C4-2B (cell line): ENCODE measurements at regions not wholly inside any gene's neighbourhood (a gene's known extent, or its start where the extent isn't known, plus 50 kb on each side); places are given as distances from the start of the nearest gene placed in this dataset.

Experiments
- ZFX ChIP-seq: fragments of 450-650 bp; IDR thresholded peaks from 2 replicates; pipeline ENCODE4 v1.6.1; 2017
- TF ChIP-seq, protein P1 (sequence below): fragments of 450-650 bp; conservative IDR thresholded peaks from 2 replicates; pipeline ENCODE4 v1.5.1; 2017; ENCODE audit warnings: mild to moderate bottlenecking

DNA sequence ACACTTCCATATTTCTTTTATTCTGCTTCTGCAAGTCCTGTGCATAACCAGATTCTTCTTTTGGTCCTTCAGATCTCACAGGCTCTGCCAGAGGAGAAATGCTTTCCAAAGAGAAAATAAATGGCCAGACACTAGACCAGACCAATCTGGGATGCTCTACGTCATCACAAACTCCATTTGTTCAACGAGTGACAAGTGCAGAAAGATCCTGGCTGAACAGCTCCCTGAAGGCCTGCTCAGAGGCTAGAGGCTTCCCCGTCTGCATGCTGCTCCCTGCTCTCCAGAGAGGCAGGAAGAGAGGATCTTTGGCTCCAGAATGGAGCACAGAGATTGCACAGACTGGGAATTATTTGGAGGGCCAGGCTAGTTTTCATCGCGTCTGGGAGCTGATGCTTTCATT is 232.7 kb downstream of the MAF start:
- TF ChIP-seq, protein P1, sequence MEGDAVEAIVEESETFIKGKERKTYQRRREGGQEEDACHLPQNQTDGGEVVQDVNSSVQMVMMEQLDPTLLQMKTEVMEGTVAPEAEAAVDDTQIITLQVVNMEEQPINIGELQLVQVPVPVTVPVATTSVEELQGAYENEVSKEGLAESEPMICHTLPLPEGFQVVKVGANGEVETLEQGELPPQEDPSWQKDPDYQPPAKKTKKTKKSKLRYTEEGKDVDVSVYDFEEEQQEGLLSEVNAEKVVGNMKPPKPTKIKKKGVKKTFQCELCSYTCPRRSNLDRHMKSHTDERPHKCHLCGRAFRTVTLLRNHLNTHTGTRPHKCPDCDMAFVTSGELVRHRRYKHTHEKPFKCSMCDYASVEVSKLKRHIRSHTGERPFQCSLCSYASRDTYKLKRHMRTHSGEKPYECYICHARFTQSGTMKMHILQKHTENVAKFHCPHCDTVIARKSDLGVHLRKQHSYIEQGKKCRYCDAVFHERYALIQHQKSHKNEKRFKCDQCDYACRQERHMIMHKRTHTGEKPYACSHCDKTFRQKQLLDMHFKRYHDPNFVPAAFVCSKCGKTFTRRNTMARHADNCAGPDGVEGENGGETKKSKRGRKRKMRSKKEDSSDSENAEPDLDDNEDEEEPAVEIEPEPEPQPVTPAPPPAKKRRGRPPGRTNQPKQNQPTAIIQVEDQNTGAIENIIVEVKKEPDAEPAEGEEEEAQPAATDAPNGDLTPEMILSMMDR, result no peak
- TF ChIP-seq ZFX, result no peak
